ENCODE measurements at regions not wholly inside any gene's neighbourhood (a gene's known extent, or its start where the extent isn't known, plus 50 kb on each side); places are given as distances from the start of the nearest gene placed in this dataset.
A peak's percentile ranks its signal among the peaks of the same experiment; 100 is the strongest.

DNA sequence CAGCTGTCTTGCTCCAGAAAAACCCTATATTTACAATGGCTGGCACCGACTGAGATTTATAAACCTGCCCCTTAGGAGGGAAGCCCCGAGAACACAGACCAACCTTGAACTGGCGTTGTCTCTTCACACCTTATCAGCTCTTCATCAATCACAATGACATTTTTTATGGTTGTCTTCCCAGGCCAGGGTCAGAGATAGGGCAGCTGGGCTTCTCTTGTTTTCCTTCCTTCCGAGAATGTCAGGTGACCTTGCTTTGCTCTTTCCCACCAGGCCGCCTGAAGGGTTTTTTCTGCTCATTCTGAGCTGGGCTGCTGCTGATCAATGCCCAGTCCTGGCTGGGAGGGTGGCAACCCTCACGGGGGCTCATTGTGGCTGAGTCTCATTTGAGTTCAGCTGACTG is 619.1 kb downstream of the CCDC171 start:
- DNase-seq, result no peak

- DNase-seq, result no peak
These were observed 620.0 kb downstream of the CCDC171 start for GRCh38 chr9:16172796-16173195.

- DNase-seq, result no peak
These were observed 622.1 kb downstream of the CCDC171 start for GRCh38 chr9:16174915-16175314.

DNA sequence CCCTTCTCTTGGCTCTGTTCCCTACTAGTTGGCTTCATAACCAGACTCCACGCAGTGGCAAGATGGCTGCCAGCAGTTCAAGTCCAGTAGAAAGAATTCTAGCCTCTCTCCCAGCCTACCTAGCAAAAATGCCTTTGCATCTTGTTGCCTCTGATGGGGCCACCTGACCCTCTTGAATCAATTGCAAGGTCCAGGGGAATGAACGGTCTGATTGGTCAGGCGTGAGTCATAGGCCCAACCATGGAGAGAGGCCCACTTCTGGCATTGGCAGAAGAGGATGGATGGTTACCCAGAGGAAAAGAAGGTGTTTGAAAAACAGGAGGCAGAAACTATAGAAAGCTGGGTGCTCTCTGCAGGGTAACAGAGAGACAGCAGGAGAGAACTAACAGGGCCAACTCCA is 622.6 kb downstream of the CCDC171 start:
- no peak for DNase-seq

DNA sequence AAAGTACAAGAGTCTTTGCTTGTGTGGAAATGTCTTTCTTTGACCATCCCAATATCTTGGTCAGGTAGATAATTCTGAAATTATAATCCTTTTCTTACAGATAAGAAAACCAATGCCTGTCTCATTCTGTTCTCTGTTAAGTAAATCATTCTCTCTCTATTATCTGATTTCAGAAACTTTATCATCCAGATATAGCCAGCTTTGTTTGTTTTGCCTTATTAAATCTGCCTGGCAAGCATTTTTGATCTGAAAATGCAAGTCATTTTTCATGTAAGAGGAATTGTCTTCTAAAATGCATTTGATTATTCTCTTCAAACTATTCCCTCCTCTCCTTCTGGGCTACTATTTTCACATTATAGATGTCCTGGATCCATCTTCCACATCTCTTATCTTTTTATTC is 625.5 kb downstream of the CCDC171 start:
- no peak for DNase-seq

DNA sequence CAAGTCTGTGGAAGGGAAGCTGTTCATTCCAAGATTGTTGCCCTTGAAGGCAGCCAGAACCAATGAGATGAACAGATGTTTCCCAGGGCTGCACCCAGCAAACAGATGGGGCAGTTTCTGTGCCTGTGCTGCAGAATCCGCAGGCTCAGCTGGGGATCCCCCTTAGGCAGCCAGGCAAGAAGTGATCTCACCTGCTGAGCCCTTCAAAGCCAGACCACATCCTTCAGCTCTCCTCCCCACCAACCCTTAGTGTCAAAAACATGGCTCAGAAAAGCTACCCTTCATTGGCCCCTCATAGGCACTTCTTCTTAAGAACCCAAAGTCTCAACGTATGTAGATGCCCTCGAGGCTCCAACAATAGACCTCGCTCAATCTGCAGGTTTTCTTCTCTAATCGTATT is 626.7 kb downstream of the CCDC171 start:
- peak; percentile 4 for DNase-seq

GRCh38 chr9:16180091-16180490 is 627.2 kb downstream of the CCDC171 start:
- DNase-seq, result no peak

DNA sequence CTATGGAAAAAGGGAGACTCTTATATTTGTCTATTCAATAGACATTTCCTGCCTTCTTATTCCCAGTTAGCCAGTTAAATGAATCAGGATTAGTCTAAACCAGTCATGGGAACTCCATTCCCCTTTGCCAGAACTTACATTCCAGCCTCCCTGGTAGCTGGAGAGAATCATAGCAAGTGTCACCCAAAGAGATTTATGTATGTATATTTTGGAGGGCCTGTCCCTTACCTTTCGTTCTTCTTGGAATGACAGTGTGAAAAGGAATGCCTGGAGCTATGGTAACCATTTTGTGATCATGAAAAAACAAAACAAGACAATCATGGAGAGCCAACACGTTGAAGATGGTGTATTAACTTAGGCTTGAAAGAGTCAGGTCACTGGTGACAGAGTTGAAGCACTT is 627.7 kb downstream of the CCDC171 start:
- DNase-seq, result no peak

- DNase-seq, result no peak
These were observed 628.7 kb downstream of the CCDC171 start for GRCh38 chr9:16181539-16181938.

DNA sequence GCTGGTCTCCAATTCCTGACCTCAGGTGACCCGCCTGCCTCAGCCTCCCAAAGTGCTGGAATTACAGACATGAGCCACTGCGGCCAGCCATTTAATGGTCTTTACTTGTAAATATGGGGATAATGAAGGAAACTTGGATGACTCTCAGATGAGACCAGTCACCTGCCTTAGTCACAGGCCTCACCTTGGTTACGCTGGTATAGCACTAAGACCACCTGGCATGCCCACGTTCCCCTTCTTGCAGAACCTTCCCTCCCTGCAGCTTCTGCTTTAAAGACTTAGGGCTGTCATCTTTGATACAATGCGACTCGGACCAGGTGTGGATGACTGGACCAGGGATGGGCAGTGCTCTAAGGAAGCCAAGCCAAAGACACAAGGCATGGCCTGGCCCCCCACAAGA is 629.9 kb downstream of the CCDC171 start:
- no peak for DNase-seq

DNA sequence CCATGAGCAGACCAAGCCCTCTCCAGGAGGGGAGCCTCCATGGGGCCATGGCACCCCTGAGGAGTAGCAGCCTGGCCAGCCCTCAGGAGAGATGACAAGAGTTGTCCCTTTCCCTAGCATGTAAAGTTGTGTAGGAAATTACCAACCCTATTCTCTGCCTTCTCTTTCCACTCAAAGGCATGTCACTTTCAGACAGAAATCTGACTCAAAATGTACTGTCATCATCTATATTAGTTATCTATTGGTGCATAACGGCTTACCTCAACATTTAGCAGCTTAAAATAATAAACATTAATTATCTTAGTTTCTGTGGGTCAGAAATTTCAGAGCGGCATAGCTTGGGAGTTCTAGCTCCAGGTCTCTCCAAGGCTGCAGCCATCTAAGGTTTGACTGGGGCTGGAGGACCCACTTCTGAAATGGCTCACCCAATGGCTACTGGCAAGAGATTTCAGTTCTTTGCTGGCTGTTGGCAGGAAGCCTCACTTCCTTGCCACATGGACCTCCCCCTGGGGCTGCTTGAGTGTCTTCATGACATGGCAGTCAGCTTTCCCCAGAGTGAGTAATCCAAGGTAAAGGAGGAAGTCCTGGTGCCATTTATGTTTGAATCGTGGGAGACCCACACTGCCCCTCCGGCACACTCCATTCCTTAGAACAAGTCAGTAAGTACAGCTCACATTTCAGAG is 632.3 kb downstream of the CCDC171 start:
- DNase-seq, result no peak

- no peak for DNase-seq
These were observed 638.3 kb downstream of the CCDC171 start for GRCh38 chr9:16191191-16191590.

DNA sequence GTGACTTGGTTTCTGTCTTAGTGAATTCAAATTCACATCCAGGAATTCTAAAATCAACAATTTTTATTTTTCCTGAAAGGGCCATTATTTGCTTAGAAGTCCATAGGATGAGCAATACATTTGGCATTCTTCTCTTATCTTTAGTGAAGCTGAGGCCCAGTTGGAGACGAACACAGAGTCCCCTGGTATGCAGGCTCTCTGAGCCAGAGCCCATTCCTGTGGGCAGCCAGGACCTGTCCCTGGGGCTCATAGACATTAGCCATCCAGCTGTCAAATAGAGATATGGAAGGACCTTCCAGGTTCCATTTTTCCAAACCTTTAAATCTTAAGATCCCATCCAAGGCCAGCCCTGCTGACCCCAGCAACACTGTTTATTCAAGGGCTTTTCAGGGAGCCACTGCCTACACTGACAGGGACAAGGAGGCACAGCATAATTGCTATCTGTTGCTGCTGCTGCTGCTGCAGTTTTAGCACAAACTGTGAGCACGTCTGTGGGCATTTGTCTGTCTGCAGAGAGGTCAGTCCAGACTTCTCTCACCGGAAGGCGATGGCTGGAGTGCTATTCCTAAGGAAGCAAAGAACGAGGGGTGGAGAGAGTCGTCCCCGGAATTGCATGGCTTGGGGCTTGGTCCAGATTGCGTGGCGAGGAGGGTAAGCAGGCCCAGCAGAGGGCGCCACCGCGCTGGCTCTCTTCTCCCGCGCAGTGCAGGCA is 639.0 kb downstream of the CCDC171 start:
- peak; percentile 60 for DNase-seq

DNA sequence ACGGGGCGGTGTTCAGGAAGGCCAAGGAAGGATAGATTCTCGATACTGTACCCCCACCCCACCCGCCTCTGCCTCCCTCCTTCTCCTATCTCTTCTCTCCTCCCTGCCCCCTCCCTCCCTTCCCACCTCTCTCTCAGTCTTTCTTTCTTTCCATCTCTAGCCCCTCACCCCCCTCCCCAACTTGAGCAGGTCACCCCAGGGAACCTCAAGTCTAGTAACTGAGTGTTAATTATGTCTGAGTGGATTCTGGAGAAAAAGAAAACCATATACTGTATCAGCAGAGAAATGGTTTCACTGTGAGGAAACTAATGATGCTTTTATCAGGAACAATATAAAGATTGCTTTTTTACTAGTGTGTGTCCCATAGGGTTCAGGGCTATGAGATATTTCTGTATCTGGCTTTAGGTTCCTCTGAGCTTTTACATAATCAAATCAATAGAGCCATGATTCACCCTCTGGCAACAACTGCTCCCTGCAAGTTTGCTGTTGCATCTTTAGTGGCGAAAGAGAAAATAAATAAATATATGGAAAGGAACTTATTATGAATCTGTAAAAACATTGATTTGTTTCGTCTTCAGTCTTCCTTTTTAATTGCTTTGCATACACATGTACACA is 639.7 kb downstream of the CCDC171 start:
- DNase-seq, result no peak

DNA sequence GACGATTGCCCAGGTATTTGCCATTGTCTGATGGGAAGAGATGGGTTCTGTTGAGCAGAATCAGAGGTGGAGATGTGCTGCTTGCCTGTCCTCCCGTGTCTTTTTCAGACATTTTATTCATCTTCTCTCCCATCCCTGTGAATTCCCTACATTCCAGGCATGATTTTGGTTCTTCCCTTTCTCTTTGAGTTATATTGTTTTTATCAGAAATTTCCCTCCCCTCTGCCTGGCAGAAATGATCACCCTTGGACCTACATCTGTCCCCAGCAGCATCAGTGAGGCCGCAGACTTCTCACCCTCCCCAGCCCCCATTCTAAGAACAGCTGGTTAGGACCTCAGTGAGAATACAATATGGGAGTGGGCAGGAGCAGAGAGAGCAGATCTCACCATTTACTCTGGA is 640.2 kb downstream of the CCDC171 start:
- no peak for DNase-seq

DNA sequence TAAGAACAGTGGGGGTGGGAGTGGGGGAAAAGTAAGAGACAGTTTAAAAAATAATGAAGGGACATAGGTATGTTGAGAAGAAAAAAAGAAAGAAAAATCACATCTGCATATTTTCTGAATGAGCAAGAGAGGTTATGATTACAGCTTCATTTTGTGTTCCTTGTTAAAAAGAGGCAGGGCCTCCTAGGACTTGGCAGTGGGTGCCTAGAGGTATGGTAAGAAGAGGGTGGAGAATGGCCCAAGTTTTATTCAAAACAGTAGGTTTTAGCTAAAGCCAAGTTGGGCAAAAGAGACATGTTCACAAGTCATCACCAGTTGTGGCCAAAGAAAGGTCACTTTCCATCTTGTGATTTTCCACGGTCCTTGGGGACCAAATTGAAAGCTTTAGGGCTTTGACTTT is 643.4 kb downstream of the CCDC171 start:
- no peak for DNase-seq

DNA sequence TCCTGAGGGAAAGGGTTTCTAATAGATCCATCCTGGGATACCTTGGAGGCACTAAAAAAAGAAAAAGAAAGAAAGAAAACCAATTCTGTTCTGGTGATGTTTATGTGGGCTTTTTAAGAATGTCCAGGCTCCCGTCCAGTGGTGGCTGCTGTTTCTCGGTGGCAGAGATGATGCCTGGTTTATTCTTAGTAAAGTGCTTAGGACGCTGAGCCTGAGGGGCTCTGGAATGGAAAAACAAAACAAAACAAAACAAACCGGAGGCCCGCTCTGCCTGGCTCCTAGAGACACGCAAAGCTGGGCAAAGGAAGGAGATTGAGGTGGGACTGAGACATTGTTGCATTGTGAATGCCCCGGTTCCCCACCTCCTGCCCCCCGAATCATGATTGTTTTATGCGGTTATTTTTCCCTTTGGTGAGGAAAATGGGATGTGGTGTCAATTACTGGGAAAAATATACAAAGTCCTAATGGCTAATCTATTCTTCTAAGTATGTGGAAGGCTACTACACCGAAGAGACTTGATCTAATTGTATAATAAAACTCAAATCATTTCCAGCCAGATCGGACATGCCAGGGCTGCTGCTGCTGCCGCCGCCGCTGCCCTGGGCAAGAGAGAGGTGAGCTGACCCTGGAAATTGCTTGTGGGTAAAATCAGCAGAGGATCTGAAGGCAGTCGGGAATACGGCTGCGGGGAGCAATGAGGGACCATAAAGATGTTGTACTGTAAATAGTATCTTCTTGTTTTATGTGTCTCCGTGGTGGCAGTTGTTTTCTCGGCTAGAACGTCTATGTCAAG is 644.9 kb downstream of the CCDC171 start:
- no peak for DNase-seq

DNA sequence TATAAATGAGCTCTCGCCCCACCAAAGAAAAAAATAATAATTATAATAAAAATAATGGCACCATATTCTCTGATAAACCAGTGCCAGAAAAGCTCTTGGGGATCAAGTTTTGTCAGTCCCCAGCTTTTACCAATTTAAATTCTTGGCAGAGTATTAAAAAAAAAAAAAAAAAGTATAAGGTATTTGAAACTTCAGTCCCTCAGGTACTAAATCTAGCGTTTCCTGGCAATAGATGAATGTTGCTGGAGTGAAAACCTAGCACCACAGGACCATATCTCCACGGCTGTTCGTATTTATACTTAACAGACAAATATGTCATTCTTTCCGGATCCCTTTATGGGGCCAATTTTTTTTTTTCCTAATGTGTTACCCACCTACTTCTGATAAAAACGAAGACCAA is 646.2 kb downstream of the CCDC171 start:
- no peak for DNase-seq

GRCh38 chr9:16202221-16202620 is 649.4 kb downstream of the CCDC171 start:
- DNase-seq, result no peak

GRCh38 chr9:16202914-16203728 is 650.3 kb downstream of the CCDC171 start:
- no peak for DNase-seq

DNA sequence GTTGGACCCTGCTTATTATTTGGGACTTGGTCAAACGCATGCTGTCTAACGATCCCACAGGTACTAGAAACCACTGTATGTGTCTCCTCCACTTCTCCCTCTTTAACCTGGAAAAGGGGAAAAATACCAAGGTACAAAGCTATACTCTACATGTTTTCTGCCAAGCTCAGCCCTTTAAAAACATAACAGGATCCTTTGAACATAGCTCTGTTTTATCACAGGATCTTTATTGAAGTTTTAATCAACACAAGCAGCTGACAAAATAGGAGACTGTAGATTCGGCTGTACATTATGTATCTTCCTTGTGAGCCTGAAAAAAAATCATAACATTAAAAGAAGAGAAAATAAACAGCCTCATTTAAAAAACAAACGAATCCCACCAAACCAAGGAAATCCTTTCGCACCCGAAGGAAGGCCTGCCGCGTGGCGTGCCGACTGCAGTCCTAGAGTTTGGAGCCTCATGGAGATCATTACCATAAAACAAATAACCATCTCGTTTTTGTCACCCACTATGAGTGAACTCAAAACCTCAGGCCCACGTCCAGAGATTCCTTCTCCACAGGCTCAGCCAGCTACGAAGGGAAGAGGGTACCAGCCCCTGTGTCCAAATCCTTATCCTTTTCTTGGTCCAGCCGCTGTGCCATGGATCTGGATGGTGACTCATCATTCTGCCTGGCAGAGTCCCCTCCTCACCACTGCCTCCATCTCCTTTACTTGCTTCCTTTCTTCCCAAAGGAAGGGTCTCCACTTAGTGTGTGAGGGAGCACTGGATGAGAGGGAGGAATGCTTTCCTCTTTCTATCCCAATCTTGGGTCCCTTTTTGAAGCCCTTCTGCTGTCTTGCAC is 651.1 kb downstream of the CCDC171 start:
- no peak for DNase-seq

GRCh38 chr9:16205455-16205854 is 652.6 kb downstream of the CCDC171 start:
- DNase-seq, result no peak
